ENCODE measurements at regions not wholly inside any gene's neighbourhood (a gene's known extent, or its start where the extent isn't known, plus 50 kb on each side); places are given as distances from the start of the nearest gene placed in this dataset.
A peak's percentile ranks its signal among the peaks of the same experiment; 100 is the strongest.

DNA sequence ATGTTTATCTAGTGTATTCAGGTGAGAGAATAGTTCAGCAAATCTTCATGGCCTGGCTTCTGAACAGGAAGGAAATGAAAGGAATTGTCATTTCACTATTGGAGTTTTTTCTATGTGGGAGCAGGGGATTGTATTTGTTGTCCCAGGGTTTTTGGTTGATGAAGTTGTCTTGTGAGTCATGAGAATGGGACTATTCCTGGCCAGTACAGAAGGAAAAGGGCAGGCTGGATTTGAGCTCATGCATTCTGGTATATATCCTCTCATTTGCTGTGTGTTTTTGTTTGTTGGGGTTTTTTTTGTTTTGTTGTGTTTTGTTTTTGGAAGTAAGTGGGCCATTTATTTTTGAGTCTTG, 101.2 kb upstream of the MKLN1 start:
- DNase-seq (no peak), ATAC-seq (no peak)
- Mint-ChIP-seq H3K36me3 (ENCODE audit: low read depth) (peaks cover 3% of the 10 kb centered on the region), H3K4me1 (peaks cover 17% of the 10 kb centered on the region), H3K27ac (no peak overlapping the region), H3K4me3 (no peak overlapping the region), H3K9me3 (no peaks in the 10 kb centered on the region), H3K27me3 (no peaks in the 10 kb centered on the region)

DNA sequence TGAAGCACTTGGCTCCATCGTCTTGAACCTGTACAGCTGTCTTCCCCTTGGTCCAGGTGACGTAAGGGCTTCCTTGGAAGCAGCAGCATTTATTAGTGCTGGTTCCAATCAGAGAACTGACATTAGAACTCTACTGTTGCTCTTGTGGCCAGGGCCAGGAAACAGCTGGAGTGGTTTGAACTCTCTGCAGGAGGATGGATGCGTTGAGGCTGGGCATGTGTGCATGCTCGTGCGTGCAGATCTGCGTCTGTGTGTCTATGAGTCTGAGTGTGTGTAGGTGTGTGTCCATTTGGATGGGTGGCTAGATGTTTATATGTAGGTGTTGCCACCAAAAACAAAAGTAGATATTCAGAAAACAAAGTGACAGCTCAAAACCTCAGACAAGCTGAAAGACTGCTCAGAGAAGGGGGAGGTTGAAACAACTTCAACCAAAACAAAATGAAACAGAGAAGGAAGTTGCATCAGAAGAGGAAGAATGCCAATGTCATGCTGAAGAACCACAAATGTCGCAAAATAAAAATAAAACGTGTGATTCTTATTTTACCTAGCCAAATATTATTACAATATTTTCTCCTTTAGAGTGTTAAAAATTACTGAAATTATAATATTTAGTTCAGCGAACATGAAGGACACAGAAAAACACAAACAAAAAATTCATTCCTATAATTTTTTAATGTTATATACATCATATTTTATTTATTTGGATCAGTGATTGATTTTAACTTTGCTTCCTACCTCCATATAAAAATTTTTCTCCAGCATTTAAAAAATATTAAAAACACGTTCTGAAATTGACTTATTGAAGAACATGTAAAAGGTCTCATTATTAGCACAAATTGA, 96.1 kb upstream of the MKLN1 start:
- DNase-seq (peak; percentile 56), ATAC-seq (peak; percentile 77)
- H3K9me3 Mint-ChIP-seq = no peaks in the 10 kb centered on the region
- H3K27ac Mint-ChIP-seq = peak overlapping the region; percentile 95
- no peaks in the 10 kb centered on the region for H3K27me3 Mint-ChIP-seq
- peak overlapping the region; percentile 79 for H3K4me3 Mint-ChIP-seq
- peaks cover 5% of the 10 kb centered on the region for H3K36me3 Mint-ChIP-seq (ENCODE audit: low read depth)
- H3K4me1 Mint-ChIP-seq = peaks cover 52% of the 10 kb centered on the region

DNA sequence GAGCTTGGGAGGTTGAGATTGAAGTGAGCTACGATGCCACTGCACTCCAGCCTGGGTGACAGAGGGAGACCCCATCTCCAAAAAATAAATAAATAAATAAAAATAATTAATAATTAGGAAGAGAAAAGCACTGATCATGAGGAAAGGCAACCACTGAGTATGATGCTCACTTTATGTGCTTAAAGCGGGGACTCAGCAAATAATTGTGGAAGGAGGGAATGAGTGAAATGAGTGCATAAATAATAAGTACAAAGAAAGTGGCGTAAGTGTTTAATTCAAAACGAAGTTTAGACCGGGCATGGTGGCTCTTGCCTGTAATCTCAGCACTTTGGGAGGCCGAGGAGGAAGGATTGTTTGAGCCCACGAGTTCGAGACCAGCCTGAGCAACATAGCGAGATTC, 94.9 kb upstream of the MKLN1 start:
- Mint-ChIP-seq H3K27me3 (no peaks in the 10 kb centered on the region), H3K9me3 (no peaks in the 10 kb centered on the region), H3K36me3 (ENCODE audit: low read depth) (peaks cover 5% of the 10 kb centered on the region), H3K4me1 (peaks cover 64% of the 10 kb centered on the region), H3K4me3 (no peak overlapping the region), H3K27ac (peak overlapping the region; percentile 95)
- DNase-seq (no peak), ATAC-seq (no peak)

DNA sequence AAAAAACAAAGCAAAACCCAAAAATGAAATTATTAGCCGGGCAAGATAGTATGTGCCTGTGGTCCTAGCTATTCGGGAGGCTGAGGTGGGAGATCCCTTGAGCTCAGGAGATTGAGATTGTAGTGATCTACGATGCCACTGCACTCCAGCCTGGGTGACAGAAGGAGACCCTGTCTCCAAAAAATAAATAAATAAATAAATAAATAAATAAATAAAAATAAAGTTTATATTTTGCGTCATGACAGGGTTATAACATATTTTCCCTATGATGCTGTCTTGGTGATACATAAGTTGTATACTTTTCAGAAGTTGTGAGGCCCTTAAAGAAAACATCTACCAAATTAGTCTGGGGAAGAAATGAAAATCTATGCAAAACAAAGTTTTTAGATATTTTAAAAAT, 94.5 kb upstream of the MKLN1 start:
- Mint-ChIP-seq H3K36me3 (ENCODE audit: low read depth) (peaks cover 5% of the 10 kb centered on the region), H3K9me3 (no peaks in the 10 kb centered on the region), H3K27ac (no peak overlapping the region), H3K27me3 (no peaks in the 10 kb centered on the region), H3K4me1 (peaks cover 68% of the 10 kb centered on the region), H3K4me3 (no peak overlapping the region)
- no peak for ATAC-seq
- DNase-seq = no peak

DNA sequence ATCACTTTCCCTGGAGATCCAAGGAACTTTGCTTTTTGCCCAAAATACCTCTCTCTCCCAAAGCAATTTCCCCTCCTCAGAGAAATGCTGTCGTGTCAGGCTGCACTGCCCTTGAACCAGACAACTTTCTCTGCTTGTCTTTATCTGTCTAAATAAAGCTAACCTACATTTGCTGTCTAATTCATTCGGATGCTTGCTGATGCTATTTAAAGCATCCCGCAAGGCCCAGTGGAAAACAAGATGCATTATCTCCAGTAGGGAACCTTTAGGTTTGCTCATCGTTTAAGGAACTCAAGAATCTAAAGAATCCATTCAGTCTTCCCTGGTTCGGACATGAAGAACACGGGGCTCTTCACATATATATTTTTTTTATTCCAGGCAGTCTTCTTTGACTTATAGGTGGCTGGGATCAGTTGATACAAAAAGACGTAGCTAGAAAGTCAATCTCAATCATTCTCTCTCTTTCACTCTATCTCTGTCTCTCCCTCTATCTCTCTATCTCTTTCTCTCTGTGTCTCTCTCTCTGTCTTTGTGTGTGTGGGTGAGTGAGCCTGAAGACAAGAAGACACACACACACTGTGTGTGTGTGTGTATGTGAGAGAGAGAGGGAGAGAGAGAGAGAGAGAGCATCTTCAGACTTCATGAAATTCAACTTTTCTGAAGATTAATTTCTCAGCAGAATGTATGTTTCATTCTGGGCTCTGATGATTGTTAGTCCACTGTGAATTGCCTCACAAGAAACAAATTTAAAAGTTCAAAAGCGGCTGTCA, 92.8 kb upstream of the MKLN1 start:
- peak overlapping the region; percentile 99 for H3K27ac Mint-ChIP-seq
- peaks cover 74% of the 10 kb centered on the region for H3K4me1 Mint-ChIP-seq
- no peaks in the 10 kb centered on the region for H3K9me3 Mint-ChIP-seq
- ATAC-seq = no peak
- no peak for DNase-seq
- no peaks in the 10 kb centered on the region for H3K27me3 Mint-ChIP-seq
- peaks cover 5% of the 10 kb centered on the region for H3K36me3 Mint-ChIP-seq (ENCODE audit: low read depth)
- peak overlapping the region; percentile 74 for H3K4me3 Mint-ChIP-seq

DNA sequence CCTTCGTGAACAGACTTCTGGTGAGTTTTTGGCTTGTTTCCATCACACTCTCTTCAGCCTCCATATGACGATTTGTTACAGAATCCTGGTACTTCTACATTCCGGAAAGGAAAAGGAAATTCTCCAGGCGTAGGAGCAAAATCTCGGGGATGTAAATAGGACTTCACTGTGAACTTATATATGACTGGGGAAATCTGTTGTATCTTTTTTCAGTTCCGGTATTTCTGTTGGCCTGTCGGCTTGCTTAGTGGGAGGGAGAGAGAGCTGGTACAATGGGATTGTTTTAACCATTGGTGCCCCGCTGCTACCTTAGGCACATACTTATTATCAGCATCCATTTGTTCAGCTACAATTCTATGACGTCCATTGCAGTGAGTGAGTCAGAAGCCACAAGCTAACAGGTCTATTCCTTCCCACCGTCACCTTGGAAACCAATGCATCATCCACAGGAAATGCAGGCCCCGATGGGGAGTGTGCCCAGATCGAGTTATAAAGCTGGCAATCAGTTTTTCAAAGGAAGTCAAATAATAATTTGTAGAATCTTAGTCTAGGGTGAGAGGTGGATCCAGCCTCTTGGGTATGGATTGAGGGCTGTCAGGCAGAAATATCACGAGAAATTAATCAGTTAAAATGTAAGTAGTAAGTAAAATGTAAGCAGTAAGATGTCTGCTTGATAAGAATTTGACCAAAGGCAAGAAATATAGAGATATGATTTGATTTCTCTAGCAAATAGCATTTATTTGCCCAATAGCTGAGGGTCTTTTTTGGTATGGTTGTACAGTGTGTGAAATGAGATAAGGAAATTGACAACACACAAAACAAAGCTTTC, 92.0 kb upstream of the MKLN1 start:
- H3K4me1 Mint-ChIP-seq = peaks cover 71% of the 10 kb centered on the region
- H3K9me3 Mint-ChIP-seq = no peaks in the 10 kb centered on the region
- peak; percentile 91 for ATAC-seq
- peak; percentile 74 for DNase-seq
- H3K4me3 Mint-ChIP-seq = peak overlapping the region; percentile 74
- H3K27ac Mint-ChIP-seq = peak overlapping the region; percentile 99
- H3K27me3 Mint-ChIP-seq = no peaks in the 10 kb centered on the region
- peaks cover 5% of the 10 kb centered on the region for H3K36me3 Mint-ChIP-seq (ENCODE audit: low read depth)

DNA sequence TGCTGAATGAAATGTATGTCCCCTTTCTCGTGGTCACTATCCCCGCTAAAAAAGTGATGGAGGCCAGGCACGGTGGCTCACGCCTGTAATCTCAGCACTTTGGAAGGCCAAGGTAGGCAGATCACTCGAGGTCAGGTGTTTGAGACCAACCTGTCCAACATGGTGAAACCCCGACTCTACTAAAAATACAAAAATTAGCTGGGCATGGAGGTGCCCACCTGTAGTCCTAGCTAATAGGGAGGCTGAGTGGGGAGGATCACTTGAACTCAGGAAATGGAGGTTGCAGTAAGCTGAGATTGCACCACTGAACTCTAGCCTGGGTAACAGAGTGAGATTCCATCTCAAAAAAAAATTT, 91.4 kb upstream of the MKLN1 start:
- peaks cover 65% of the 10 kb centered on the region for H3K4me1 Mint-ChIP-seq
- ATAC-seq = no peak
- DNase-seq = no peak
- H3K27me3 Mint-ChIP-seq = no peaks in the 10 kb centered on the region
- H3K27ac Mint-ChIP-seq = peak overlapping the region; percentile 99
- peaks cover 4% of the 10 kb centered on the region for H3K36me3 Mint-ChIP-seq (ENCODE audit: low read depth)
- no peaks in the 10 kb centered on the region for H3K9me3 Mint-ChIP-seq
- no peak overlapping the region for H3K4me3 Mint-ChIP-seq

DNA sequence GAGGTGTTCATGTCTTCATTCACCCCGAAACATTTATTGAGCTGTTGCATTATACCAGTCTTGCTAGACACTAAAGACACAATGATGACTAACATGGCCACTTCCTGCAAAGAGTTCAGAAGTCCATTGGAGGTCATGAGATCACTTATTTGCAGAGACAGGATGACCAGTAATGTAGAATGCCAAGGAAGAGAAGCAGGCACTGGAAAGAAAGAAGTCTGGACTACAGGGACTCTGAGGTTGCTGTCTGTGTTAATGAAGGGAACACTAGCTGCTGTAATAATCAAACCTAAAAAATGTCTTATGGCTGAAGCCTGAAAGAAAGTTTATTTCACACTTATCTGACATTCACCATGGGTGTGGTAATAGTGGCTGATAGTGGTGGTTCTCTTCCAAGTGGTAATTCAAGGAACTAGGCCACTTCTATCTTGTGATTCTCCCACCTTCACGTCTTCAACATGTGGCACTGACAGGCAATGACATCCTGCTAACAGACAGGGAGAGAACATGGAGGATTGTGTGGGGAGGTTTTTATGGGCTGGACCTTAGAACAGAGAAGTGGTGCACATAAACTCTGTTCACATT, 89.2 kb upstream of the MKLN1 start:
- H3K27ac Mint-ChIP-seq = peak overlapping the region; percentile 58
- H3K27me3 Mint-ChIP-seq = no peaks in the 10 kb centered on the region
- DNase-seq = no peak
- no peaks in the 10 kb centered on the region for H3K36me3 Mint-ChIP-seq (ENCODE audit: low read depth)
- ATAC-seq = no peak
- H3K4me3 Mint-ChIP-seq = no peak overlapping the region
- no peaks in the 10 kb centered on the region for H3K9me3 Mint-ChIP-seq
- peaks cover 48% of the 10 kb centered on the region for H3K4me1 Mint-ChIP-seq

DNA sequence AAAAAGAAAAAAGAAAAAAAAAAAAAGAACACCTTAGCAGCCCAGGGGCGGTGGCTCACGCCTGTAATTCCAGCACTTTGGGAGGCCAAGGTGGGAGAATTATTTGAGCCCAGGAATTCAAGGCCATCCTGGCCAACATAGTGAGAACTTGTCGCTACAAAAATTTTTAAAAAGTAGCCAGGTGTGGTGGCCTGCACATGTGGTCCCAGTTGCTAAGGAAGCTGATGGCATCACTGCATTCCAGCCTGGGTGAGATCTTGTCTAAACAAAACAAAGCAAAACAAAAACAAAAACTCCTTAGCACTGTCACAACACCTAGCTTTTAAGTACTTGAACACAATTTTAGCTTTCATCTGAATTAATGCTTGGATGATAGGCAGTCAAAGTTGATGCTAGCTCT, 86.3 kb upstream of the MKLN1 start:
- Mint-ChIP-seq H3K27ac (no peak overlapping the region), H3K36me3 (ENCODE audit: low read depth) (no peaks in the 10 kb centered on the region), H3K4me3 (no peak overlapping the region), H3K4me1 (peaks cover 24% of the 10 kb centered on the region), H3K27me3 (no peaks in the 10 kb centered on the region), H3K9me3 (no peaks in the 10 kb centered on the region)
- ATAC-seq (no peak), DNase-seq (no peak)

DNA sequence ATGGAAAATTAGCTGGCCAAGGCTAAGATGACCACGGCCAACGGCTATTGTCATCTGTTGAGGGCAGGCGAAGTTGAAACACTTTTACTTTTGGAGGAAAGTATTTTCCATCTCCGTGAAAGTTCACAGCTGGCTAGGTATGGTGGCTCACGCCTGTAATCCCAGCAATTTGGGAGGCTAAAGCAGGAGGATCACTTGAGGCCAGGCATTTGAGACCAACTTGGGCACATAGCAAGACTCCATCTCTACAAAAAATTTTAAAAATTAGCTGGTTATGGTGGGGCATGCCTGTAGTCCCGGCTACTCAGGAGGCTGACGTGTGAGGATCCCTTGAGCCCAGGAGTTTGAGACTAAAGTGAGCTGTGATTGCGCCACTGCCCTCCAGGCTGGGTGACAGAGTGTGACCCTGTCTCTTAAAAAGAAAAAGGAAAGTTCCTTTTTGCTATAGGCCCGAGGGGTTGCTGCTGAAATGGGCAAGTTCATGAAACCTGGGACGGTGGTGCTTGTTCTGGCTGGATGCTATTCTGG, 85.5 kb upstream of the MKLN1 start:
- no peak for DNase-seq
- Mint-ChIP-seq H3K27ac (no peak overlapping the region), H3K27me3 (no peaks in the 10 kb centered on the region), H3K36me3 (ENCODE audit: low read depth) (no peaks in the 10 kb centered on the region), H3K9me3 (no peaks in the 10 kb centered on the region), H3K4me3 (no peak overlapping the region), H3K4me1 (peaks cover 16% of the 10 kb centered on the region)
- no peak for ATAC-seq

DNA sequence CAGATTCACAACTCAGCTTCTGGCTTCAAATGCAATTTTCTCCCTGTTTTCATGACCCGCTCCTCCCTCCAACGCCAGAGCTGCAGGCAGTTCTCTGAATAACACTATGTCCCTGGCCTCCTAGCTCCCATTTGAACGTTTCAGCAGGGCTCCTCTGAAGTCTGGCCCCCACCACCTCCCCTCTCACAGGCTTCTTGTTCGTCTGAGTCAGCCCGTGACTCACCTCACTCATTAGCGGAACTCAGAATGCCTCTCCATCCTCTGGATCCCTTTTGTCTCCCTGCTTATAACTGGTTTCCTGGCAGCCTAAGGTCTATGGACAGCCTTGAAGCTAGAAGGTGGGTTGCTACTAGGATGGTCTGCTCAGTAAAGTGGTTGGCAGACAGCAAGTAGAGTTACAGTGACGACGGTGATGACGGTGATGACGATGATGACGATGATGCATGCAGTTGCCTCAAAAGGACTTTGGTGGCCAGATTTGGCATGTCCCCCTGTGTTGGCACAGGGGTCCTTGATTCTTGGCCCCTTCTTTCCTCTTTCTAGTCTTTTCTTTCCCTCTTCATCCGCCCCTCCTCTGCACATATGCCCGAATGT, 83.3 kb upstream of the MKLN1 start:
- ATAC-seq (peak; percentile 54), DNase-seq (no peak)
- Mint-ChIP-seq H3K4me1 (no peaks in the 10 kb centered on the region), H3K27ac (no peak overlapping the region), H3K27me3 (no peaks in the 10 kb centered on the region), H3K4me3 (no peak overlapping the region), H3K9me3 (no peaks in the 10 kb centered on the region), H3K36me3 (ENCODE audit: low read depth) (no peaks in the 10 kb centered on the region)

DNA sequence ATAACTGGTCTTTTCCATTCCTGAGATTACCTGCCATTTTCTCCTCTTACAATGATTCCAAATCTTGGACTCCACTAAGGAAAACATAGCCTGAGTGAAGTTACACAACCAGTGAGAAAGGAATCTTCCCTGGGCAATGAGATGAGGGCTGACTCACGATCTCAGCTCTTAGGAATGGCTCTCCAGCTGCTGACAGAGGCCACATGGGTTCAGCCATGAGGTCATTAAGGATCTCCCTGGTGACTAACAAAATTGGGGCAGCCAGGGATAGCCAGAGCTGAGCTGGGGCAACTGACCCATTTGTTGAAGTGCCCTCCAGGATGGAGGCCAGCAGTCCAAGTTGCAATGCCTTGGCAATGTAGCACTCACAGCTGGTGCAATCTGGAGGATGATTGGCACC, 78.7 kb upstream of the MKLN1 start:
- DNase-seq (no peak), ATAC-seq (no peak)
- no peaks in the 10 kb centered on the region for H3K36me3 Mint-ChIP-seq (ENCODE audit: low read depth)
- peaks cover 6% of the 10 kb centered on the region for H3K9me3 Mint-ChIP-seq
- no peaks in the 10 kb centered on the region for H3K27me3 Mint-ChIP-seq
- no peak overlapping the region for H3K27ac Mint-ChIP-seq
- peaks cover under 1% of the 10 kb centered on the region for H3K4me1 Mint-ChIP-seq
- no peak overlapping the region for H3K4me3 Mint-ChIP-seq

DNA sequence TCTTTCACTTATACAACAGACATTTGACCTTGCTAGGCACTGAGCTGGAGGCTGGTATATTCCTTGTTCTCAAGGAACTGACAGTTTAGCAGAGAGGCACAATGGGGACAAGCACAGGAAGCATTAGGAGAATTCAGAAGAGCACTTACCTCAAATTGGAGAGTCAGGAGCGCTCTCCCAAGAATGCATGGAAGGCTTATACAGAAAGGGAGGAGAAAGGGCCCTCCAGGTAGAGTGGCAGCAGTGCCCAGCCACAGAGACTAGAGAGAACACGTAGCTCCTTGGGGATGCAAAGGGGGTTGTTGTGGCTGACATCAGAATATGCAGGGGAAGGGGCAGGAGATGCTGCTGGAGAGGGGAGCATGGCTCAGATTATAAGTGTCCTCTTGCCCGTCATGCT, 78.2 kb upstream of the MKLN1 start:
- Mint-ChIP-seq H3K27me3 (no peaks in the 10 kb centered on the region), H3K36me3 (ENCODE audit: low read depth) (peaks cover under 1% of the 10 kb centered on the region), H3K27ac (no peak overlapping the region), H3K9me3 (peaks cover 11% of the 10 kb centered on the region), H3K4me1 (peaks cover 4% of the 10 kb centered on the region), H3K4me3 (no peak overlapping the region)
- DNase-seq (no peak), ATAC-seq (no peak)

DNA sequence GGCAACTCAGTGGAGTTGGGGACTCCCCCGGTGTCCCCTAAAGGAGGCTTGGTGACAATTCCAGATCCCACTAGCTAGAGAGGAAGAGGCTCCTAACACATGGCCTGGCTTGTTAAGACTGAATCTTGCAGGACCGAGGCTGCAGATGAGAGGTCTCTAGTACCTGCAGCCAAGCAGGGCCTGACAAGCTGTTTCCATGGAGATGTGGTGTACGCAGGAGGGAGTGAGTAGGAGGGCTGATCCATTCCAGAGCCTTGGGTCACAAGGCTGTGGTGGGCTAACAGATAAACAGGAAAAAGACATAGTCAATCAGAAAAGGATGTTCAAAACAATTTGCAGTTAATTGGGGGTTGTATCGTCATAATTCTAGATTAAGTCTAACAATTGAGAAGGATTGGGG, 77.3 kb upstream of the MKLN1 start:
- Mint-ChIP-seq H3K9me3 (peaks cover 18% of the 10 kb centered on the region), H3K4me1 (peaks cover 4% of the 10 kb centered on the region), H3K27me3 (no peaks in the 10 kb centered on the region), H3K4me3 (no peak overlapping the region), H3K27ac (no peak overlapping the region), H3K36me3 (ENCODE audit: low read depth) (peaks cover 6% of the 10 kb centered on the region)
- ATAC-seq = no peak
- DNase-seq = no peak
